Neural cell (in vitro differentiated cells): ENCODE measurements at regions not wholly inside any gene's neighbourhood (a gene's known extent, or its start where the extent isn't known, plus 50 kb on each side); places are given as distances from the start of the nearest gene placed in this dataset.

Experiments used
- H2AFZ ChIP-seq: fragments of 200-600, 300-800 bp; sonication (generic), shearing (Covaris generic); 2 replicates; pipeline ENCODE4 v1.6.0; 2014; ENCODE audit warnings: low read depth, mild to moderate bottlenecking, antibody characterized with exemption, low read length, moderate library complexity
- H3F3A ChIP-seq: fragments of 200-600 bp; shearing (Covaris generic); 2 replicates; pipeline ENCODE4 v1.6.1; 2016; ENCODE audit warnings: mild to moderate bottlenecking, moderate library complexity, mixed read lengths, antibody characterized with exemption, low read length; ENCODE audit not compliant: insufficient read depth, poor library complexity, severe bottlenecking
- H3K27ac ChIP-seq: fragments of 200-600, 300-800 bp; sonication (generic), shearing (Covaris generic); 2 replicates; pipeline ENCODE4 v1.5.1; 2014; ENCODE audit warnings: mild to moderate bottlenecking, low read length, moderate library complexity
- H3K27me3 ChIP-seq: fragments of 300-800, 200-600 bp; sonication (generic), shearing (Covaris generic); 2 replicates; pipeline ENCODE4 v1.6.0; 2014; ENCODE audit warnings: mild to moderate bottlenecking, low read depth, low read length, moderate library complexity; ENCODE audit not compliant: insufficient read depth
- H3K36me3 ChIP-seq: fragments of 300-800, 200-600 bp; sonication (generic), shearing (Covaris generic); 2 replicates; pipeline ENCODE4 v1.5.1; 2014; ENCODE audit warnings: mild to moderate bottlenecking, antibody characterized with exemption, low read length, moderate library complexity; ENCODE audit not compliant: insufficient read depth
- H3K4me2 ChIP-seq: fragments of 300-800, 200-600 bp; sonication (generic), shearing (Covaris generic); 2 replicates; pipeline ENCODE4 v1.6.0; 2014; ENCODE audit warnings: mild to moderate bottlenecking, low read length
- H3K4me3 ChIP-seq: fragments of 300-800, 200-600 bp; sonication (generic), shearing (Covaris generic); 2 replicates; pipeline ENCODE4 v1.5.1; 2014; ENCODE audit warnings: mild to moderate bottlenecking, low read length, moderate library complexity
- H3K79me2 ChIP-seq: fragments of 200-600 bp; shearing (Covaris generic); replicated peaks from 2 replicates; pipeline ENCODE4 v1.6.0; 2014; ENCODE audit warnings: mild to moderate bottlenecking, low read length, moderate library complexity; ENCODE audit not compliant: insufficient read depth
- H3K9ac ChIP-seq: fragments of 300-800, 200-600 bp; sonication (generic), shearing (Covaris generic); 2 replicates; pipeline ENCODE4 v1.6.1; 2016; ENCODE audit warnings: mild to moderate bottlenecking, low read length, mixed read lengths
- H3K9me2 ChIP-seq: fragments of 200-600 bp; shearing (Covaris generic); 2 replicates; pipeline ENCODE4 v1.6.1; 2016; ENCODE audit warnings: mild to moderate bottlenecking, low read length, mixed read lengths; ENCODE audit not compliant: insufficient read depth
- H3K9me3 ChIP-seq: fragments of 200-600, 300-800 bp; sonication (generic), shearing (Covaris generic); 2 replicates; pipeline ENCODE4 v1.6.1; 2016; ENCODE audit warnings: mild to moderate bottlenecking, mixed run types, low read length, moderate library complexity, mixed read lengths
- H4K20me1 ChIP-seq: fragments of 200-600 bp; shearing (Covaris generic); 2 replicates; pipeline ENCODE4 v1.6.1; 2016; ENCODE audit warnings: mild to moderate bottlenecking, mixed run types; ENCODE audit not compliant: insufficient read depth
- EP300 ChIP-seq: fragments of 450-650 bp; conservative IDR thresholded peaks from 2 replicates; pipeline ENCODE4 v1.6.1; 2014; ENCODE audit warnings: antibody characterized with exemption, mild to moderate bottlenecking, moderate library complexity; ENCODE audit not compliant: poor library complexity, severe bottlenecking
- EZH2 ChIP-seq: fragments of 200-600, 300-800 bp; shearing (Covaris generic), sonication (generic); IDR thresholded peaks from 2 replicates; pipeline ENCODE4 v1.6.1; 2014; ENCODE audit warnings: antibody characterized with exemption, low read length, borderline replicate concordance, mild to moderate bottlenecking; ENCODE audit not compliant: insufficient read depth, poor library complexity, severe bottlenecking
- MXI1 ChIP-seq: fragments of 450-650 bp; conservative IDR thresholded peaks from 2 replicates; pipeline ENCODE4 v1.6.1; 2014; ENCODE audit warnings: antibody characterized with exemption, mild to moderate bottlenecking; ENCODE audit not compliant: poor library complexity, severe bottlenecking
- POLR2AphosphoS5 ChIP-seq: IDR thresholded peaks from 2 replicates; pipeline ENCODE4 v1.6.1; 2012
- RAD21 ChIP-seq: fragments of 450-650 bp; conservative IDR thresholded peaks from 2 replicates; pipeline ENCODE4 v1.6.1; 2014; ENCODE audit warnings: antibody characterized with exemption, mild to moderate bottlenecking, moderate library complexity
- SMC3 ChIP-seq: fragments of 450-650 bp; conservative IDR thresholded peaks from 2 replicates; pipeline ENCODE4 v1.6.1; 2014; ENCODE audit warnings: antibody characterized with exemption, mild to moderate bottlenecking, moderate library complexity; ENCODE audit not compliant: poor library complexity
- TAF1 ChIP-seq: IDR thresholded peaks from 2 replicates; pipeline ENCODE4 v1.6.1; 2012; ENCODE audit warnings: low read depth
- TF ChIP-seq, protein P1 (sequence below): IDR thresholded peaks from 2 replicates; pipeline ENCODE4 v1.6.1; 2012; ENCODE audit warnings: borderline replicate concordance
- TF ChIP-seq, protein P2 (sequence below): fragments of 450-650 bp; IDR thresholded peaks from 2 replicates; pipeline ENCODE4 v1.5.1; 2014; ENCODE audit warnings: antibody characterized with exemption, mild to moderate bottlenecking, moderate library complexity; ENCODE audit not compliant: poor library complexity, severe bottlenecking

DNA sequence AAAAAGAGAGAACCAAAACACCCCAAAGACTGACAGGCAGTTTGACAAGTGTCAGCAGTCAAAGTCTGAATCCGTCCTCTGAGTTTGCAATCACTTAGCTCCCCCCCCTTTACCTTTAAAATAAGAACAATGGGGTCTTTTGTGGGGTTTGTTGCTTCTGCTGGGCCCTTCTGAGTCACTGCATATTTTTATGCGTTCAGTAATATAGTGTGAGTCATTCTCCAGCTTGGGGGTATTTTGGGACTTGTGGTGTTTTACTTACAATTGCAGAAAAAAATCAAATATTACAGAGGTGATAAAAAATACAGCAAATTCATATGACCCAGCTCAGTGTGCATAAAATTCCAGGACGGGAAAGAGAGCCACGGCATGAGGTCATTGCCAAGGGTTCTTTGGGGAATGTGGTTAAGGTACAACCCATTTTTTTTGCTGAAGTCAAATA lies 120.1 kb downstream of the CYLD start:
- Histone ChIP-seq H3K4me3 (no peak overlapping the region), H3K9me3 (no peaks in the 10 kb centered on the region), H3K79me2 (no peaks in the 10 kb centered on the region), H3K27me3 (no peaks in the 10 kb centered on the region), H3K9me2 (no peaks in the 10 kb centered on the region), H3F3A (no peaks in the 10 kb centered on the region), H3K27ac (no peak overlapping the region), H3K4me2 (no peak overlapping the region), H3K36me3 (no peaks in the 10 kb centered on the region), H2AFZ (no peak overlapping the region), H3K9ac (no peak overlapping the region), H4K20me1 (no peaks in the 10 kb centered on the region)
- TF ChIP-seq EP300 (no peak), TAF1 (no peak), SMC3 (no peak), MXI1 (no peak), RAD21 (no peak), POLR2AphosphoS5 (no peak), EZH2 (no peak)
- TF ChIP-seq, protein P1, sequence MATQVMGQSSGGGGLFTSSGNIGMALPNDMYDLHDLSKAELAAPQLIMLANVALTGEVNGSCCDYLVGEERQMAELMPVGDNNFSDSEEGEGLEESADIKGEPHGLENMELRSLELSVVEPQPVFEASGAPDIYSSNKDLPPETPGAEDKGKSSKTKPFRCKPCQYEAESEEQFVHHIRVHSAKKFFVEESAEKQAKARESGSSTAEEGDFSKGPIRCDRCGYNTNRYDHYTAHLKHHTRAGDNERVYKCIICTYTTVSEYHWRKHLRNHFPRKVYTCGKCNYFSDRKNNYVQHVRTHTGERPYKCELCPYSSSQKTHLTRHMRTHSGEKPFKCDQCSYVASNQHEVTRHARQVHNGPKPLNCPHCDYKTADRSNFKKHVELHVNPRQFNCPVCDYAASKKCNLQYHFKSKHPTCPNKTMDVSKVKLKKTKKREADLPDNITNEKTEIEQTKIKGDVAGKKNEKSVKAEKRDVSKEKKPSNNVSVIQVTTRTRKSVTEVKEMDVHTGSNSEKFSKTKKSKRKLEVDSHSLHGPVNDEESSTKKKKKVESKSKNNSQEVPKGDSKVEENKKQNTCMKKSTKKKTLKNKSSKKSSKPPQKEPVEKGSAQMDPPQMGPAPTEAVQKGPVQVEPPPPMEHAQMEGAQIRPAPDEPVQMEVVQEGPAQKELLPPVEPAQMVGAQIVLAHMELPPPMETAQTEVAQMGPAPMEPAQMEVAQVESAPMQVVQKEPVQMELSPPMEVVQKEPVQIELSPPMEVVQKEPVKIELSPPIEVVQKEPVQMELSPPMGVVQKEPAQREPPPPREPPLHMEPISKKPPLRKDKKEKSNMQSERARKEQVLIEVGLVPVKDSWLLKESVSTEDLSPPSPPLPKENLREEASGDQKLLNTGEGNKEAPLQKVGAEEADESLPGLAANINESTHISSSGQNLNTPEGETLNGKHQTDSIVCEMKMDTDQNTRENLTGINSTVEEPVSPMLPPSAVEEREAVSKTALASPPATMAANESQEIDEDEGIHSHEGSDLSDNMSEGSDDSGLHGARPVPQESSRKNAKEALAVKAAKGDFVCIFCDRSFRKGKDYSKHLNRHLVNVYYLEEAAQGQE, result no peak
- TF ChIP-seq, protein P2, sequence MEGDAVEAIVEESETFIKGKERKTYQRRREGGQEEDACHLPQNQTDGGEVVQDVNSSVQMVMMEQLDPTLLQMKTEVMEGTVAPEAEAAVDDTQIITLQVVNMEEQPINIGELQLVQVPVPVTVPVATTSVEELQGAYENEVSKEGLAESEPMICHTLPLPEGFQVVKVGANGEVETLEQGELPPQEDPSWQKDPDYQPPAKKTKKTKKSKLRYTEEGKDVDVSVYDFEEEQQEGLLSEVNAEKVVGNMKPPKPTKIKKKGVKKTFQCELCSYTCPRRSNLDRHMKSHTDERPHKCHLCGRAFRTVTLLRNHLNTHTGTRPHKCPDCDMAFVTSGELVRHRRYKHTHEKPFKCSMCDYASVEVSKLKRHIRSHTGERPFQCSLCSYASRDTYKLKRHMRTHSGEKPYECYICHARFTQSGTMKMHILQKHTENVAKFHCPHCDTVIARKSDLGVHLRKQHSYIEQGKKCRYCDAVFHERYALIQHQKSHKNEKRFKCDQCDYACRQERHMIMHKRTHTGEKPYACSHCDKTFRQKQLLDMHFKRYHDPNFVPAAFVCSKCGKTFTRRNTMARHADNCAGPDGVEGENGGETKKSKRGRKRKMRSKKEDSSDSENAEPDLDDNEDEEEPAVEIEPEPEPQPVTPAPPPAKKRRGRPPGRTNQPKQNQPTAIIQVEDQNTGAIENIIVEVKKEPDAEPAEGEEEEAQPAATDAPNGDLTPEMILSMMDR, result no peak

DNA sequence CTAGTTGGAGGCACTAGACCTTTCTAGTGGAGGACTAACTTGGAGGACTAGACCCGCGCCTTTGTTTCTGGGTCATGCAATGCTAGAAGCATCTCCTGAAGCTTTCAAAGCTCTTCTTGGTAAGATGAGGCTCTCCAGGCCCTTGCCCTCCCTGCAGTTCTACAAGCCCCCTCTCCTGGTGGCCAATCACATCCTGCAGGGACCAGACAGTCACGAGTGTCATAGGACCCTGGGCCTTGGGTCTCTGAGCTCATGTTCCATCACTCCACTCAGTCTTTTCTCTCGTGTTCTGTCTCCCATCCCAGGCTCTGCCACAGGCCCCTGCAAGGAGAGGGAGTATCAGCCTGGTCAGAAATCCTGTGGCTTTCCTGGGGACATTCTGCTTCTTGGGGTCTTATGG lies 119.6 kb downstream of the CYLD start:
- Histone ChIP-seq H3K9ac (no peak overlapping the region), H3K27ac (no peak overlapping the region), H3K27me3 (no peaks in the 10 kb centered on the region), H3K4me2 (no peak overlapping the region), H3K4me3 (no peak overlapping the region), H3K36me3 (no peaks in the 10 kb centered on the region), H2AFZ (no peak overlapping the region), H3K9me3 (no peaks in the 10 kb centered on the region), H3K79me2 (no peaks in the 10 kb centered on the region), H4K20me1 (no peaks in the 10 kb centered on the region), H3K9me2 (no peaks in the 10 kb centered on the region), H3F3A (no peaks in the 10 kb centered on the region)
- no peak for TF ChIP-seq EP300
